ENCODE measurements at regions not wholly inside any gene's neighbourhood (a gene's known extent, or its start where the extent isn't known, plus 50 kb on each side); places are given as distances from the start of the nearest gene placed in this dataset.

DNA sequence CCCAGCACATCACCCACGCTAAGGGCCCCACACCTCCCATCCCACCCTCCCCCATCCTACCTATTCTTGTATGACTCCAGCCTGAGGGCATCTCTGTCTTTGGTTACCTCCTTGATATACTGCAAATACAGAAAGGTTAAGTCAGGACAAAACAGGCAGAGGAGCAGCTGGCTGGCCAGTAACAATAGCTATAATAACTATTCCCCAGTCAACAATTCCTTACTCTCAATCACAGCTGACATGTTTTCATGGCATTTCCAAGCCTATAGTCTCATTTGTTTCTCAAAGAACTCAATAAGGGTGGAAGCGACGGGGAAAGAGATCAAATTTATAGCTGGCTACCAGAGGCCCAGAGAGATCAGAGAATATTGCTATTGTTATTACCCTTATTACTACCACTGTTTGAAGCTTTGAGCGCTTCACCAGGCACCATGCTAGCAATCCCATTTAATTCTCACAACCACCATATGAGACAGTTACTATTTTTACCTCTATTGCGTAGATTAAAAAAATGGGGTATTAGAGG lies 93.0 kb upstream of the C2CD4B start:
- H3K27ac ChIP-seq (ENCODE audit: low read depth, low read length, poor library complexity, severe bottlenecking), result no peak overlapping the region
- no TSS peak for BruUV-seq (replicated peaks)

GRCh38 chr15:62262305-62262941 lies 97.3 kb upstream of the C2CD4B start:
- H3K36me3 ChIP-seq (ENCODE audit: insufficient read depth, low read length, poor library complexity, severe bottlenecking), result no peaks in the 10 kb centered on the region
- no peaks in the 10 kb centered on the region for H3K4me1 ChIP-seq (ENCODE audit: insufficient read depth, low read length, poor library complexity, severe bottlenecking)
- no peak for DNase-seq (ENCODE audit: low spot score)
- no peaks in the 10 kb centered on the region for H3K27me3 ChIP-seq (replicated peaks; ENCODE audit: insufficient read depth, low read depth, low read length, poor library complexity)
- CTCF ChIA-PET, result no interaction called here
- BruUV-seq (replicated peaks), result no TSS peak
- no peak for TF ChIP-seq EZH2 (IDR thresholded peaks at IDR 0.05; ENCODE audit: borderline replicate concordance, low read depth, low read length, poor library complexity, severe bottlenecking)
- no peak for TF ChIP-seq CTCF (conservative IDR thresholded peaks at IDR 0.05; ENCODE audit: low read depth, low read length)
- intact Hi-C loops (cut with micrococcal nuclease; ENCODE audit: unreplicated experiment), result no loop called here
- H3K27ac ChIP-seq (ENCODE audit: low read depth, low read length, poor library complexity, severe bottlenecking), result no peak overlapping the region
- peaks cover 29% of the 10 kb centered on the region for H3K9me3 ChIP-seq (ENCODE audit: low read depth, low read length, poor library complexity, severe bottlenecking)
- H3K4me3 ChIP-seq (ENCODE audit: low read depth, low read length, poor library complexity, severe bottlenecking), result no peak overlapping the region
- POLR2A ChIA-PET (ENCODE audit: low non-redundant PET), result no interaction called here

More for the DNA sequence above, 93.0 kb upstream of the C2CD4B start:
- Histone ChIP-seq H3K4me3 (ENCODE audit: low read depth, low read length, poor library complexity, severe bottlenecking) (no peak overlapping the region), H3K4me1 (ENCODE audit: insufficient read depth, low read length, poor library complexity, severe bottlenecking) (no peaks in the 10 kb centered on the region), H3K9me3 (ENCODE audit: low read depth, low read length, poor library complexity, severe bottlenecking) (peaks cover 25% of the 10 kb centered on the region), H3K36me3 (ENCODE audit: insufficient read depth, low read length, poor library complexity, severe bottlenecking) (no peaks in the 10 kb centered on the region), H3K27me3 (replicated peaks; ENCODE audit: insufficient read depth, low read depth, low read length, poor library complexity) (no peaks in the 10 kb centered on the region)
- DNase-seq (ENCODE audit: low spot score), result no peak
- ChIA-PET POLR2A (ENCODE audit: low non-redundant PET) (no interaction called here), CTCF (no interaction called here)
- no peak for TF ChIP-seq CTCF (conservative IDR thresholded peaks at IDR 0.05; ENCODE audit: low read depth, low read length)
- TF ChIP-seq EZH2 (IDR thresholded peaks at IDR 0.05; ENCODE audit: borderline replicate concordance, low read depth, low read length, poor library complexity, severe bottlenecking), result no peak
- intact Hi-C loops (cut with micrococcal nuclease; ENCODE audit: unreplicated experiment), result no loop called here

DNA sequence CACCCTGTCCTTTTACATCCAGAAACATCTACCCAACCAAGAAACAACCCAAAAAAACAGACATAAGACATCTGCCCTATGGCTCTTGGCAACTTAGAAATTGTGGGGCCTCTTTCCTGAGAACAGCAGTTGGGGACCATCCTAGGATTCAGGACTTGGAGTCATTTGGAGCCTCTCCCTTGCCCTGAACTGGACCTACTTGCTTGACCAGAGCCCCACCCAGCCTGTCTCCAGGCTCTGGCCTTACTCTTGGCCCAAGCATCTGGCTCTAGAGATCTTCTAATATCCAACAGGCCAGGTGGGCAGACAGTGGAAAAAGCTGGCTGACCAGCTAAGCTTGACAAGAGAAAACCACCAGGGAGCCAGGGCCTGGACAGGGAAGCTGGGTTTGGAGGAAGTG lies 99.1 kb upstream of the C2CD4B start:
- no peak overlapping the region for H3K27ac ChIP-seq (ENCODE audit: low read depth, low read length, poor library complexity, severe bottlenecking)
- H3K4me3 ChIP-seq (ENCODE audit: low read depth, low read length, poor library complexity, severe bottlenecking), result no peak overlapping the region
- ChIA-PET CTCF (no interaction called here), POLR2A (ENCODE audit: low non-redundant PET) (no interaction called here)
- TF ChIP-seq EZH2 (IDR thresholded peaks at IDR 0.05; ENCODE audit: borderline replicate concordance, low read depth, low read length, poor library complexity, severe bottlenecking), result no peak
- TF ChIP-seq CTCF (conservative IDR thresholded peaks at IDR 0.05; ENCODE audit: low read depth, low read length), result no peak
- H3K4me1 ChIP-seq (ENCODE audit: insufficient read depth, low read length, poor library complexity, severe bottlenecking), result no peaks in the 10 kb centered on the region
- peaks cover 35% of the 10 kb centered on the region for H3K9me3 ChIP-seq (ENCODE audit: low read depth, low read length, poor library complexity, severe bottlenecking)
- intact Hi-C loops (cut with micrococcal nuclease; ENCODE audit: unreplicated experiment), result no loop called here
- no peaks in the 10 kb centered on the region for H3K36me3 ChIP-seq (ENCODE audit: insufficient read depth, low read length, poor library complexity, severe bottlenecking)
- DNase-seq (ENCODE audit: low spot score), result no peak
- no peaks in the 10 kb centered on the region for H3K27me3 ChIP-seq (replicated peaks; ENCODE audit: insufficient read depth, low read depth, low read length, poor library complexity)
- no TSS peak for BruUV-seq (replicated peaks)

All from A673 (cell line).